ENCODE measurements at regions not wholly inside any gene's neighbourhood (a gene's known extent, or its start where the extent isn't known, plus 50 kb on each side); places are given as distances from the start of the nearest gene placed in this dataset.

GRCh38 chr2:4618630-4619228 lies 915.4 kb downstream of the DCDC2C start:
- DNase-seq: no peak

GRCh38 chr2:4628998-4629501 lies 925.7 kb downstream of the DCDC2C start:
- DNase-seq: no peak

- DNase-seq: peak; percentile 10 to 24
Observed at GRCh38 chr2:4635289-4635688, 931.9 kb downstream of the DCDC2C start.

GRCh38 chr2:4653991-4654390 lies 950.6 kb downstream of the DCDC2C start:
- DNase-seq: no peak

GRCh38 chr2:4656326-4656725 lies 953.0 kb downstream of the DCDC2C start:
- no peak for DNase-seq

GRCh38 chr2:4662161-4662779 lies 958.9 kb downstream of the DCDC2C start:
- no peak for DNase-seq

- DNase-seq: no peak
Observed at GRCh38 chr2:4668381-4668780, 965.0 kb downstream of the DCDC2C start.

- no peak for DNase-seq
Observed at GRCh38 chr2:4670331-4670730, 967.0 kb downstream of the DCDC2C start.

- DNase-seq: peak; percentile 31 to 50
Observed at GRCh38 chr2:4673025-4673489, 969.7 kb downstream of the DCDC2C start.

GRCh38 chr2:4674007-4674406 lies 970.6 kb downstream of the DCDC2C start:
- no peak for DNase-seq

- DNase-seq: no peak
Observed at GRCh38 chr2:4675295-4675694, 971.9 kb downstream of the DCDC2C start.

GRCh38 chr2:4678927-4679326 lies 975.6 kb downstream of the DCDC2C start:
- no peak for DNase-seq

GRCh38 chr2:4679391-4679790 lies 976.0 kb downstream of the DCDC2C start:
- no peak for DNase-seq

- DNase-seq: no peak
Observed at GRCh38 chr2:4684921-4685320, 981.5 kb downstream of the DCDC2C start.

- DNase-seq: no peak
Observed at GRCh38 chr2:4690913-4691312, 987.5 kb downstream of the DCDC2C start.

- no peak for DNase-seq
Observed at GRCh38 chr2:4693266-4693665, 989.9 kb downstream of the DCDC2C start.

- DNase-seq: no peak
Observed at GRCh38 chr2:4695281-4695861, 992.0 kb downstream of the DCDC2C start.

GRCh38 chr2:4715065-4715464 lies 977.1 kb upstream of the SOX11 start:
- DNase-seq: peak in 1 of 2 experiments; percentile 17

- no peak for DNase-seq
Observed at GRCh38 chr2:4718777-4719176, 973.4 kb upstream of the SOX11 start.

GRCh38 chr2:4725618-4726017 lies 966.6 kb upstream of the SOX11 start:
- DNase-seq: no peak

GRCh38 chr2:4732560-4732959 lies 959.6 kb upstream of the SOX11 start:
- DNase-seq: no peak

- no peak for DNase-seq
Observed at GRCh38 chr2:4745056-4745991, 946.9 kb upstream of the SOX11 start.

GRCh38 chr2:4753721-4754120 lies 938.5 kb upstream of the SOX11 start:
- no peak for DNase-seq

Data from NCI-H526 (cell line).